ENCODE measurements at regions not wholly inside any gene's neighbourhood (a gene's known extent, or its start where the extent isn't known, plus 50 kb on each side); places are given as distances from the start of the nearest gene placed in this dataset.

DNA sequence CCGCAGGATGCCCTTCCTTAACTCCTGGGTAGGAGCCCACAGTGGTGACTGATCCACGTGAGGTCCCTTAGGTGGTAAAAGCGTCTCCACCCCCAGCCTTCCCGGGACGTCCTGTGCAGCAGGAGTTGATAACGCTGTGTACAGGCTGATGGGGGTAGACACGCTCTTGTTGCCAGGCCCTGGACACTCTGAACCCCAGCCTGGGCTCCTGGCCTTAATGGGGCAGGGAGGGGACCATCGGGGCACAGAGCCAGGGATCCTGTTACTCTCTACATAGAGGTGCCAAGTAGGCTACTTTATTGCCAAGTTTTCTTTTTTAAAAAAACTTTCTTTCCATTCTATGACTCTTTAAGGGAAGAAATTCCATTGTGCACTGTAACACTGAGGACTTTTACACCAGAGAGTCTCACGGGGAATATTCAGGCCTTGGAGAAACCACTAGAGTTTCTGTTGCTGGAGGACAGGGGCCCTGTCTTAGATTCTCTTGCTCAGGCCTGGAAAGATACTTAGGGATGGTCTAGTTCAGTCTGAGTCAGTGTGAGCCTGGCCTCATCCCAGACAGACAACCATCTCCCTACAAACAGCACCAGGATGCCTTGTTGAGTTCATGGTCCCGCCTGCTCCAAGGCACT is 104.3 kb upstream of the RNU6-1 start:
- Histone ChIP-seq H3K9me3 (no peaks in the 10 kb centered on the region), H3K27me3 (no peaks in the 10 kb centered on the region), H3K4me3 (no peak overlapping the region), H3K36me3 (no peaks in the 10 kb centered on the region), H3K4me1 (no peaks in the 10 kb centered on the region), H3K27ac (no peak overlapping the region)
- intact Hi-C loops (cut with DNase I) = no loop called here
- DNase-seq = no peak
- ATAC-seq = peak; percentile 67
- TF ChIP-seq, protein P1, sequence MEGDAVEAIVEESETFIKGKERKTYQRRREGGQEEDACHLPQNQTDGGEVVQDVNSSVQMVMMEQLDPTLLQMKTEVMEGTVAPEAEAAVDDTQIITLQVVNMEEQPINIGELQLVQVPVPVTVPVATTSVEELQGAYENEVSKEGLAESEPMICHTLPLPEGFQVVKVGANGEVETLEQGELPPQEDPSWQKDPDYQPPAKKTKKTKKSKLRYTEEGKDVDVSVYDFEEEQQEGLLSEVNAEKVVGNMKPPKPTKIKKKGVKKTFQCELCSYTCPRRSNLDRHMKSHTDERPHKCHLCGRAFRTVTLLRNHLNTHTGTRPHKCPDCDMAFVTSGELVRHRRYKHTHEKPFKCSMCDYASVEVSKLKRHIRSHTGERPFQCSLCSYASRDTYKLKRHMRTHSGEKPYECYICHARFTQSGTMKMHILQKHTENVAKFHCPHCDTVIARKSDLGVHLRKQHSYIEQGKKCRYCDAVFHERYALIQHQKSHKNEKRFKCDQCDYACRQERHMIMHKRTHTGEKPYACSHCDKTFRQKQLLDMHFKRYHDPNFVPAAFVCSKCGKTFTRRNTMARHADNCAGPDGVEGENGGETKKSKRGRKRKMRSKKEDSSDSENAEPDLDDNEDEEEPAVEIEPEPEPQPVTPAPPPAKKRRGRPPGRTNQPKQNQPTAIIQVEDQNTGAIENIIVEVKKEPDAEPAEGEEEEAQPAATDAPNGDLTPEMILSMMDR (IDR thresholded peaks at IDR 0.05) = no peak

DNA sequence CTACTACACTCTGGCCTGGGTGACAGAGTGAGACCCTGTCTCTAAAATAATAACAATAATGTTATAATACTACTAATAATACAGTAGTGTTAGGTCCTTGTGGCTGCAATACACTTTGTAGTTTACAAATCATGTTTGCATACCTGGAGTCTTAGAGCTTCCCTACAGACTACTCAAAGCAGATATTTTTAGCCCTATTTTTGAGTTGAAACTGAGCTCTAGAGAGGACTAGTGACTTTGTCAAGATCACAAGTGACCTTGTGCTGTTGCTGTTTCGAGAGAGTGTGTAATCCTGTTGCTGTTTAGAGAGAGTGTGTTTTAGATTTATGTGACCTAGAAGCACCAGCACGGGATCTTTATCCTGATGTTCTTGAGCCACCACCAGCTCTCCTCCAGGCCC is 105.3 kb upstream of the RNU6-1 start:
- Histone ChIP-seq H3K9me3 (no peaks in the 10 kb centered on the region), H3K36me3 (no peaks in the 10 kb centered on the region), H3K27ac (no peak overlapping the region), H3K27me3 (no peaks in the 10 kb centered on the region), H3K4me3 (no peak overlapping the region), H3K4me1 (no peaks in the 10 kb centered on the region)
- TF ChIP-seq, protein P1 (IDR thresholded peaks at IDR 0.05) = no peak
- ATAC-seq (no peak), DNase-seq (no peak)
- intact Hi-C loops (cut with DNase I) = no loop called here

DNA sequence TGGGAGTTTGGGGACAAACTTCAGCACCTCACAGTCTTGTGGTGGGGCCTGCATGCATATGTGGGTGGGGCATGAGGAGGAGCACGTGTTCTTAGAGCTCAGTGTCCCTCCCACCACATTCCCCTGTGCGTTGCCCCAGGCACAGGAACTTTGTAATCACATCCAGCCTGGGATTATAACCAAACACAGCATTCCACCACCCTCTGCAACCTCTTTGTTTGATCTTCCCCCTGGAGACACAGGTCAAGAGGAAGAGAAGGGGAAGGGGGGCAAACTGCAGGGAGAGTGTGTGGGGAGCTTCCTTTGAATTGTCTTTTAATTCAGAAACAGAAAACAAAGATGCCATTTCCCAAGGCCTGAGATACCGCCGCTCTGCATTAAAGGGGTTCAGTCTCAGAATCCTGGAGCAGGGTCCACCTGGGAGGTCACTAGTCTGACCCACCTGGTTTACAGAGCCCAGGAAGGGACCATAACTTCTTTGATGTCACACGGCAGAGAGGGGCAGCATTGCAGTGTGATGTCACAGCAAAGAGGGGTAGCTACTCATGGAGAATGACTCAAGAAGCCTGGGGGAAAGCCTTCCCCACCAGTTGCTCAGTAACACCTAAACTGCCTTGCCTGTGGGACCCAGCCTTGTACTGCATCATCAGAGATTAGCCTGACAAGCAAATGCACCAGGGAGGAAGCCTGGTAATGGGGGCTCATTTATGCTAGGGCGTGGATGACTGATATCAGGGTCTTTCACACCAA is 106.3 kb upstream of the RNU6-1 start:
- H3K27ac ChIP-seq = no peak overlapping the region
- no peak overlapping the region for H3K4me3 ChIP-seq
- no peak for DNase-seq
- no peaks in the 10 kb centered on the region for H3K9me3 ChIP-seq
- no peaks in the 10 kb centered on the region for H3K27me3 ChIP-seq
- peak; percentile 70 for ATAC-seq
- intact Hi-C loops (cut with DNase I) = no loop called here
- TF ChIP-seq, protein P1 (IDR thresholded peaks at IDR 0.05) = no peak
- no peaks in the 10 kb centered on the region for H3K36me3 ChIP-seq
- no peaks in the 10 kb centered on the region for H3K4me1 ChIP-seq

DNA sequence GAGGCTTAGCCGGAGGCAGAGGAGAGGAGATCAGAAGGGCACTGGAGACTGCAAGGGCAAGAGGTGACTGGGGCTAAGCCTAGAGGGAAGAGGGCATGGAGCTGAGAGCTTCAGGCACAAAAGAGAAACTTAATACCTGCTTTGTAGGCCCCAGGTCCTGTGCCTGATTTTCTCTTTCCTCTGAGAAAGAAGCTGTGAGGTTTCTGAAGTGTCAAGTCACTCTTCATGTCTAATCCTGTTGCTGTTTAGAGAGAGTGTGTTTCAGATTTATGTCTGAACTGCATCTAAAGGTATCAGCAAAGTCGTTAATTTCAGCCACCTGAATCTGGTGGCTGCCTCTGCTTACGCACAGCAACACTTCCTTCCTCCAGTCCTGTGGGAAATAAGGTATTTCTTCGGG is 106.9 kb upstream of the RNU6-1 start:
- no peak overlapping the region for H3K4me3 ChIP-seq
- DNase-seq = no peak
- intact Hi-C loops (cut with DNase I) = no loop called here
- TF ChIP-seq, protein P1 (IDR thresholded peaks at IDR 0.05) = no peak
- H3K36me3 ChIP-seq = no peaks in the 10 kb centered on the region
- no peak overlapping the region for H3K27ac ChIP-seq
- no peaks in the 10 kb centered on the region for H3K4me1 ChIP-seq
- H3K27me3 ChIP-seq = no peaks in the 10 kb centered on the region
- H3K9me3 ChIP-seq = no peaks in the 10 kb centered on the region
- ATAC-seq = no peak

DNA sequence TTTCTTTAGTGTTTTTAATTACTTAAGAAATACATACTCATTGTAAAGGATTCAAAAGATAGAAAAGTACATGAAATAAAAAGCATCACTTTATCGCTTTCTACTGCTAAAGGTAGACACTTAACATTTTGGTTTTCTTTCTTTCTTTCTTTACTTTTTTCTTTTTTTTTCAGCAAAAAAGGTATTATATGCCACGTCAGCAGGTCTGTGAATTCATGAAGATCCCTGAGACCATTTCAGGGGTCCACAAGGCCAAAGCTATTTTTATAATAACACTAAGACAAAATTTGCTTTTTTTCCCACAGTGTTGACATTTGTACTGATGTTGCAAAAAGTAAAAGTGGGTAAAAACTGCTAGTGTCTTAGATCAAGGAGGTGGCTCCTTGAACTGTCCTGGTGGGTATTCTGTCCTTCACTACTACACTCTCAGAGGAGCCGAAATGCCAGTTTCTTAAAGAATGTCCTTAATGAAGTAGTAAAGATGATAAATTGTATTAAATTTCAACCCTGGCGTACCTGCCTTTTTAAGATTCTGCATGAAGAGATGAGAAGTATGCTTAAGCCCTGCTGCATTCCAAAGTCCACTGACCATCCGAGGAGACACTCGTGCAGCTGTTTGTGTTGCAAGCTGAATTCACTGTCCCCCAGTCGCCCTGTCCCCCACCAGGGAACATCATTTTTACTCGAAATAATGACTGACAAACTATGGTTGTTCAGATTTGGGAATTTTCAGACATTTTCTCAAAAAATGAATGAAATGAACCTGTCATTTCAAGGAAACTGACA is 106.7 kb upstream of the PIAS1 start:
- TF ChIP-seq, protein P1 (IDR thresholded peaks at IDR 0.05) = no peak
- no peak overlapping the region for H3K4me3 ChIP-seq
- no peak for DNase-seq
- no peaks in the 10 kb centered on the region for H3K27me3 ChIP-seq
- intact Hi-C loops (cut with DNase I) = no loop called here
- no peak overlapping the region for H3K27ac ChIP-seq
- H3K4me1 ChIP-seq = no peaks in the 10 kb centered on the region
- H3K36me3 ChIP-seq = no peaks in the 10 kb centered on the region
- ATAC-seq = no peak
- no peaks in the 10 kb centered on the region for H3K9me3 ChIP-seq

Measured in upper lobe of right lung (tissue), 1 donor.